GM08714 (cell line): ENCODE measurements at regions not wholly inside any gene's neighbourhood (a gene's known extent, or its start where the extent isn't known, plus 50 kb on each side); places are given as distances from the start of the nearest gene placed in this dataset.

Source experiments
- H3K4me3 ChIP-seq: fragments of 200-500 bp; sonication (Bioruptor generic); 2 replicates; pipeline ENCODE4 v1.5.1; 2014; ENCODE audit warnings: mild to moderate bottlenecking, low read length, inconsistent platforms
- ZNF274 ChIP-seq: IDR thresholded peaks from 2 replicates; pipeline ENCODE4 v1.6.1; 2012; ENCODE audit warnings: mild to moderate bottlenecking, low read depth, low read length

DNA sequence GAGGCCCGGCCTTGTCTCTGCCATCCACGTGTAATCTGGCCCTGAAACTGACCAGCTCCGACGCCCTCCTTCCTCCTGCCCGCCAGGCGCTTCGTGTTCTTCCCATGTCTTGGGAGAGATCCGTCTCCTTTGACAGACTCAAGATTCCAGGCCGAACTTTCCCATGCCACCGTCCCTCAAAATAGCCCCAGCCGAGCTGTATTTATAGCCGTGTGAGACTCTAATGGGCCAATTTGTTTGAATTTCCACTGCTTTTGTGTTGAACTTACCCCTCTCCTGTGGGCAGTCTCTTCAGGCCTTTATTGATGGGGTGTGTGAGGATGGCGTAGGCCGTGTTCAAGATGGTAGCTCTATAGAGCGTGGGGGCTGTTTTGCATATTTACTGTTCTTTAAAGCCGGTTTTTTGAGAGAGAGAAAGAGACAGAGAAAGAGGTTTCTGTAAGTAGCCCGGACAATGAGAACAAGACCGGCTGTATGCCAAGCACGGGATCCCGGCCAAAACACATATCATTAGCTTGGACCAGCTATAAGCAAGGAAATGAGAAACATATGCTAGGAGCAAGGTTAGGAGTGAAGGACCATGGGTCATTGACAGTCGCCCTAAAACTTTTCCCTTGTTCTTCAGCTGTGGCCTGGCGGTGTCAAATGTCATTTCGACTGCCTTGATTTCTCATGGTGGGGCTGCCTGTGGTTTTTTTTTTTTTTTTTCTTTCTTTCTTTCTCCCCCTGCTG, 124.5 kb upstream of the ZFHX3 start:
- no peak for TF ChIP-seq ZNF274
- no peak overlapping the region for H3K4me3 ChIP-seq

DNA sequence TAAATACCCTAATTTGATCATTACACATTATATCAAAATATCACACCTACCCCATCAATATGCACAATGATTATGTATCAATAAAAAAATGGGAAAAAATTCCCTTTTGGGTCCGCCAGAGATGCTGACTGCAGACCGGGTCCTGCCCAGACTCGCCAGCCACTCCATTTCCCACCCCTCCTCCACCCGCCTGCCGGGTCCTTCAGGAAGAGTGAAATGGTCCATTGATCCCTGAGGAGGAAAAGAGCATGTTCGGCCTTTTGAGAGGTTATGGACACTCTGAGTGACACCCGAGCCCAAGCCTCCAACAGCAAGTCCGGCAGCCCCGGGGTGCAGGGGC, 123.9 kb upstream of the ZFHX3 start:
- no peak overlapping the region for H3K4me3 ChIP-seq

DNA sequence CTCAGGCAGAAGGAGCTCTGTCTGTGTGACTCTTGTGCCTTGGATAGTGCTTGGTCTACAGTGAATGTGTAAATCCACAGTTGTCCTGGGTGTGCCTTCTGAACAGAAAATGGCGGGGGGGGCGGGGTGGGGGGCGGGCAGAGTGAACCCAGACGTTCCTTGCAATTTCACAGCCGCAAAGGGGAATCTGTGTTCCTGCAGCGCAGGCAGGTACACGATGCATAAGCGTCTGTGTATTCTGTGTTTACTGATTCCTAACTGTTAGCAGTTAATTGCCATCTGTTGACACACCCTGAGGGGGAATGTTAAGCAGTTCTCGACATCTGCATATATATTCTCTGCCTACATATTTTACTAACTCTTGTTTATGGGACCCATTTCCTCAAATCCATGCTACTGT, 123.5 kb upstream of the ZFHX3 start:
- no peak overlapping the region for H3K4me3 ChIP-seq
- TF ChIP-seq ZNF274, result no peak

More for the DNA sequence above, 123.9 kb upstream of the ZFHX3 start:
- TF ChIP-seq ZNF274, result no peak

DNA sequence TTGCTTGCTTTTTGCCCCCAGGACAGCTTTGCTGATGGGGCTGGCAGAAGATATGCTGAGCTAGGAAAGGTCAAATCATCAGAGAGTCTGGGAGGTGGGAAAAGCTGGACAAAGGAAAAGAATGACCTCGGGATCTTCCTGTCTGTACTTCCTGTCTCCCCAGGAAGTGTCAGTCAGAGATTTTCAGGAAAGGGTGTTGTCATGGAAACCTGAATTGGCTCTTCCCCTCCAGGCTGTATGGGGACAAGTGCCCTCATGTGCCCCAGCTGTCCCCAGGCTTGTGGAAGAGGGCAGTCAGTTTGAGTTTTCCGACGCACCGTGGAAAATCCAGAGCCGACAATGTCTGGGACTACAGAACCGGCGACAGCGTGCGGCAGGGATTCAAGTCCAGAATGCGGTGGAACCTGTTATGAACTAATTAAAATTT, 122.7 kb upstream of the ZFHX3 start:
- no peak for TF ChIP-seq ZNF274
- no peak overlapping the region for H3K4me3 ChIP-seq

DNA sequence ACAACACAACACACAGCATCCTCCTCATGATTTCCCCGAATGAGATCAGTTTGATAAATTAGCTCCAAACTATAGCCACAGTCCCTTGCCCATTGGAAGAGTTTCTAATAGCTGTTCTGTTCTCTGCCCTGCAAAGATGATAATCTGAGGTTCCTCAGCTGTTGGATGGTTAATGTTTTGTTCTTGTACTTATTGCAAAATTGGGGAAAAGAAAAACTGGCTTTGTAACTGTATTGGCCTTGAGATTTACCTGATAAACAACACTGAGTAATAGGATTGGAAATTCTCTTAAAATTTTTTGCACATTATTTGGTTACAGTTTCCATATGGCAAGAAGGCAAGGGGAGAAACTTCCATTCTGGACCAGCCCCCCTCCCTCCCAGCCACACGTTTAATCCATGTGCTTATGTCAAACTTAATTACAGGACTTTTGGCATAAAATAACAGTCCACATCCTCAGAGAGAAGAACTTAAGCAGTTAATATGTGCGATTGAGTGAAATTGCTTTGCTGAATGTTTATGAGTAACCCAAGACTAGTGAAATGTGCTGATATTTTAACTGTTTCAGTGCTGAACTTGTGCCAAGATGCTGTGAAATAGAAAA, 119.1 kb upstream of the ZFHX3 start:
- no peak overlapping the region for H3K4me3 ChIP-seq
- TF ChIP-seq ZNF274, result no peak

DNA sequence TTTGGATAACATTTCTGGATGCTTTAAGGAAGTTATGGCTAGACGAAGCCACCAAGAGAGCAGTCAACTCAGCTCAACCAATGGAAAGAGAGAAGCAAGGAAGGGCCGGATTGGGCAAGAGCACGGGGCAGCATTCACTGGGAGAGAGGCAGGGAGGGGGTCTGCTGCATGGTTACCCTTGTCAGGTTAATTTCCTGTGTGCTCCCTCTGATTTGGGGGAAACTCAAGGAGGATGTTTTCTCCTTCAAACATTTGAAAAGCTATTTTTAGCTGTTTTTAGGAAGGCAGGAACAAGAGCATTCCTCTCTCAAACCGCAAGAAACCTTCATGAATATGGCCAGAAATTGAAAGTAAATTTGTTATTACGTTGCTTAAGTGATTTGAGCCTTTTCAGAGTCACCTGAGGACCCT, 118.5 kb upstream of the ZFHX3 start:
- H3K4me3 ChIP-seq, result no peak overlapping the region
- TF ChIP-seq ZNF274, result no peak

DNA sequence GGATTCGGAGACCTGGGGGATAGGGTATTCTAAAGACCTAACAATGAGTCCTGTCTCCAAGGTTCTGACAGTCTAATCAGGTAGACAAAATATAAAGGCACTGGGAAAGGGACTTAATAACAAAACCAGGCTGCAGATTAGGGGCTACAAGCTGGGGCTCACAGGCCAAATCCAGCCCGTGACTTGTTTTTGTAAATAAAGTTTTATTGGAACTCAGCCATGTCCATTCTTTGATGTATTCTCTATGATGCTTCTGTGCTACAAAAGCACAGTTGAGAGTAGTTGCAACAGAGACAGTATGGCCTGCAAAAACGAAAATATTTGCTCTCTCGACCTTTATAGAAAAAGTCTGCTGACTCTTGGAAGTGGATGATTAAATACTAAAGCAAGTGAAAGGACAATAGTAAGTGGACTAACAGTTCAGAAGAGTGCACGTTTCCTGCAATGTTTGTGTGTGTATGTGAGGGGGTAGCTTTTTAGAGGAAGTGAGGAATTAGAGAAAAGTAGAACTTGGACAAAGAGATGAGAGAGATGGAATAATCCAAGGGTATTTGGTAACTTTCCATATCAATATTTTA, 115.4 kb upstream of the ZFHX3 start:
- TF ChIP-seq ZNF274, result no peak
- H3K4me3 ChIP-seq, result no peak overlapping the region

DNA sequence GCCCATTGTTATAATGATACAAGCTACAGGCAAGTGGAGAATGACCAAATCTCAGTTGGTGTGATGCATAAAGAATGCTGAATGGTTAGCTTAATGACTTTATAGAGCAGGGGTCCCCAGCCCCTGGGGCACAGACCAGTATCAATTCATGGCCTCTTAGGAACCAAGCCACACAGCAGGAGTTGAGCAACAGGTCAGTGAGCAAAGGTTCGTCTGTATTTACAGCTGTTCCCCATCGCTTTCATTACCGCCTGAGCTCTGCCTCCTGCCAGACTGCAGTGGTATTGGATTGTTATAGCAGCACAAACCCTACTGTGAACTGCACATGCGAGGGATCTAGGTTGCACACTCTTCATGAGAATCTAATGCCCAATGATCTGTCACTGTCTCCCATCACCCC, 114.0 kb upstream of the ZFHX3 start:
- no peak for TF ChIP-seq ZNF274
- no peak overlapping the region for H3K4me3 ChIP-seq

DNA sequence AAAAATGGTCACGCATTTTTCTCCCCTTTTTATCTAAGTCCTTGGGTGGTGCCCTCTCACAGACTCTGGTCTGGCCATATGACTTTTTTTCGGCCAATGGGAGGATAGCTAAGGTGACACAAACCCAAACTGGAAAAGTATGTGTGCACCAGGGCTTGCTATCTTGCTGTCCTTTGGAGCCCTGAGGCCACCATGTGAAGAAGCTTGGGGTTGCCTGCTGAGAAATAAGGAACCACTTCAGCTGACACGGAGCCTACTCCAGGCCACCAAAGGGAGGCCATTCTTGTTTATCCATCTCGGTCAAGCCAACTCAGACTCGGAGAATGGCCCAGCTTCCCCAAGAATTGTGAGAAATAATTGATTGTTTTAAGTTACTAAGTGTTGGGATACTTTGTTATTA, 111.4 kb upstream of the ZFHX3 start:
- no peak for TF ChIP-seq ZNF274
- H3K4me3 ChIP-seq, result no peak overlapping the region

DNA sequence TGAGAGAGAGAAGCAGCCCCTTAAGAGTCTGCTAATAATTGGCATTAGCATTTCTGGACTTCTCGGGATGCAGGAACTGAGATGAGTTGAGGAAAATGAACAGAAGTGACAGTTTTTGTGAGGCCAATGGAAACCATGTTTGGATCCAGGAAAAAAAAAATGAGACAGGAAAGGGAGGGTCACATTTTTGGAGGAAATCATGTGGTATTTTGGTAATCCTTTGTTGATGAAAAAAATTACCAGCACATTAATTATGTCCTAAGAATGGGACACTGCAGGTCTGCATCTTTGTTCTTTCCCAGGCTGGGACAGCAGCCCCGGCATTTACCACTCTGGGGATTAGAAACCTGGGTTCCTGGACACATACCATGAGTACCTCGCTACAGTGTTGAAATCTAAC, 109.9 kb upstream of the ZFHX3 start:
- H3K4me3 ChIP-seq, result no peak overlapping the region
- TF ChIP-seq ZNF274, result no peak

DNA sequence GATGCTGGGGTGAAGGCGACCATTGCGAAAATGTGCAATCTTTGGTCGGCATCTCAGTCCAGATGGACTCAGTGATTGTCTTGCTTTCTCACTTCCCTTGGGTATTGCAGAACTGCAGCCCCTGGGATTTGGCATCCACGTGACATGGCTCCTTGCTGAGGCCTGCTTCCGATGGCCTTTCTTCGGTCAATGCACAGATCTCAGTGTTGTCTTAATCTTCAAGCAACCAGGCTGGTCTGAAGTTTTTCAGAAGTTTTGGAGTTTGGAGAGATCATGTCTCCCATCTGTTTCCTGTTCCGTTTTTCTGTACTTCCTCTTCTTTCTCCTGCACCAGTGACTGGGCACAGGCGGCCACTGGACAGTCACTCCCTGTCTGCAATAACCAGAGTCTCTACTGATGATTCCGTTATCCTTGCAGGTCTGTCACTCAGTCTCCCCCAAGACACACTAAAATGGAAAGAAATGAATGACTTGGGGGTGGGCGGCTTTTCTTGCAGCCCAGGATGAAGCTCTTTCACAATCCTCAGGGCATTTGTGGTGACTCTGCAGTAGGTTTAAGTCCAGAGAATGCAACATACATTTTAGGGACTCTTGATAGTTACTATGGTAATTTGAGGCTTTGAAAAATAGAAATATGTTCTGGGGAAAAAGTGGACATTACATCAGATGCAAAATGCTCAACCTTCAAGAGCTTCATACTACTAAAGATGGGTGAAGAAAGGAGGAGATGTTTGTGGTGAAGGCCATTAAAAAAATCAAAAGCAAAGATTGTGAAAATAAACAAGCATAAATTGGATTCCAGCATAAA, 106.3 kb upstream of the ZFHX3 start:
- no peak for TF ChIP-seq ZNF274
- no peak overlapping the region for H3K4me3 ChIP-seq

DNA sequence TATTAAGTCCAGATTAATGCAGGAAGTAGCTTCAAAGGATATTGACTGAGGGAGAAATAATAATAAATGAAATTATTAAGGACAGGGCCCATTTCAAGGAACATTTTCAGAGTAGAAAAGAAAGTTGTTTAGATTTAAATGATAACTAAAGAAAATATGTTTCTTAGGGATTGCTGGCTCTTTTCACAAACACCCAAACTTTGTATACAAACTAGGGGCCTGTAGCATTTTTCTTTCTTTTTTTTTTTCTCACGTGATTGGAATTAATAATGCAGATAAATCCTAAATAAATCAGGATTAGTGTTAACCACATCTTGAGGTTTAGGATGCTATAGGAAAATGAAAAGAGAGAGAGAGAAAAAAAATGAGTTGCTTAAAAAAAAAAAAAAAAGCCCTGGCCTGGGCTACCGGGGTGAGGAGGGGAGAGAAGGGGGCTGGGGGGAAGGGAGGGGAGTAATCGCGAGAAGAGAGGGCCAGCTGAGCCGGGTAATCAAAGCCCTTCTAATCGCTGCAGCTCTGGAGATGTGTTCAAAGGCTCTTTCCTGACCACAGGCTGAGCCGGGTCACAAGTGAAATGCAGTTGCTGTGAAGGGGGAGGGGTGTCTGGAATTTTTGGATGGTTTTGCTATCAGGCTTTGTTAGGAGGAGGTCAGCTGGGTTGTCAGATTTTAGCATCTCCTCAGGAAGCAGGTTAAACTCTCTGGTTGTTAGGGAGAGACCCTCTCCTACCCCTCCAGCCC, 104.6 kb upstream of the ZFHX3 start:
- TF ChIP-seq ZNF274, result no peak
- H3K4me3 ChIP-seq, result no peak overlapping the region

DNA sequence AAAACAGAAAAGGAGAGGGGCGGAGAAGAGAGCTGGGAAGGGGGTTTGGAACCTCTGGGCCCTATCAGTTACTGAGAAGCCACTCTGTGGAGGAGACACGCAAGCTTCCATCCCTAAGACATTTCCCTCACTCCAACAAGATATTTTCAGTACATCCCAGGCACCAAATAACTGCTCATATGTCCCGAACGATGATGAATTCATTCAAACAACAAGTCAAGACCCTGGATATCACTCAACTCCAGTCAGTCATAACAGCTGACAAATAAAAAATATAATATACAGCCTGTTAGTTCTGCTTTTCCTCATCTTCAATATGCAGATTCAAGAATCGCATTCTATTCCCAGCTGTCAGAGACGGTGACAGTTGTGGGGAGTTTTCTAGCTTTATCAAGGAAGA, 104.0 kb upstream of the ZFHX3 start:
- no peak overlapping the region for H3K4me3 ChIP-seq
- no peak for TF ChIP-seq ZNF274

DNA sequence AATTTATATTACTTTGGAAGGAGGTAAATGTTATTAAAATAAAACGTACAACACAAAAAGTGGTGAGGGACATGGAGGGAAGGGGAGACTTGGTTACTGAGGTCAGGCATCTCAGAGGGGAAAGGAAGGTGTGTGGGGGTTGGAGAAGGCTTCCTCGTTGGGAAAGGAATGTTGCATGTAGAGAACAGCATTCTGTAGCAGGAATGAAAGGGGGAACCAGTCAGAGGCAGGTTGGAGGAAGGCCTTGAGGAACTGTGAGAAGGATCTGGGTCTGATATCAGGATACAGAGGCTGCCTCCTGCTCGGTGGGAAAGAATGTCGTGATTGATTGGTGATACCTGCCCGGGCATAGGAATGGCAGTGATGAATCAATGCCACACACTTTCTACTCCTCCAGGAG, 103.3 kb upstream of the ZFHX3 start:
- no peak for TF ChIP-seq ZNF274
- H3K4me3 ChIP-seq, result no peak overlapping the region
